GM23338 (cell line): ENCODE measurements at regions not wholly inside any gene's neighbourhood (a gene's known extent, or its start where the extent isn't known, plus 50 kb on each side); places are given as distances from the start of the nearest gene placed in this dataset.

Source experiments
- CREB1 ChIP-seq: fragments of 250-450 bp; sonication (Bioruptor Pico); IDR thresholded peaks from 2 replicates; pipeline ENCODE4 v1.5.0; 2020; ENCODE audit warnings: low read depth, mild to moderate bottlenecking, moderate library complexity
- CTCF ChIP-seq, 2 experiments: fragments of 200-600 bp in 1 of 2; sonication (generic) in 1 of 2; conservative IDR thresholded peaks; 2 replicates each; pipeline versions ENCODE4 v1.5.1 to v1.6.1; 2016 to 2017; ENCODE audit warnings: antibody characterized with exemption in 2 of 2, low read depth in 2 of 2, mild to moderate bottlenecking in 2 of 2, moderate library complexity in 1 of 2
- ETS1 ChIP-seq: IDR thresholded peaks from 2 replicates; pipeline ENCODE4 v1.6.1; 2016; ENCODE audit warnings: antibody characterized with exemption
- EZH2 ChIP-seq: fragments of 200-600 bp; sonication (generic); IDR thresholded peaks from one replicate; pipeline ENCODE4 v1.8.0; 2017; ENCODE audit warnings: antibody characterized with exemption, mild to moderate bottlenecking, low read depth; ENCODE audit not compliant: unreplicated experiment
- EZH2phosphoT487 ChIP-seq: fragments of 200-600 bp; sonication (generic); IDR thresholded peaks from one replicate; pipeline ENCODE4 v1.8.1; 2018; ENCODE audit warnings: antibody characterized with exemption; ENCODE audit not compliant: unreplicated experiment
- JUNB ChIP-seq: IDR thresholded peaks from one replicate; pipeline ENCODE4 v1.6.1; 2016; ENCODE audit warnings: antibody characterized with exemption; ENCODE audit not compliant: unreplicated experiment
- NANOG ChIP-seq: IDR thresholded peaks from 2 replicates; pipeline ENCODE4 v1.6.1; 2016; ENCODE audit warnings: antibody characterized with exemption, borderline replicate concordance
- POLR2AphosphoS5 ChIP-seq: IDR thresholded peaks from 2 replicates; pipeline ENCODE4 v1.6.1; 2016; ENCODE audit warnings: antibody characterized with exemption, low read depth
- STAT1 ChIP-seq: IDR thresholded peaks from one replicate; pipeline ENCODE4 v1.6.1; 2016; ENCODE audit warnings: antibody characterized with exemption; ENCODE audit not compliant: unreplicated experiment
- ZNF114 ChIP-seq: fragments of 250-450 bp; sonication (Bioruptor Pico); IDR thresholded peaks from 2 replicates; pipeline ENCODE4 v1.5.0; 2020; ENCODE audit warnings: mild to moderate bottlenecking, moderate library complexity
- ZNF331 ChIP-seq: fragments of 250-450 bp; sonication (Bioruptor Pico); IDR thresholded peaks from 2 replicates; pipeline ENCODE4 v1.5.0; 2020; ENCODE audit warnings: low read depth, mild to moderate bottlenecking, moderate library complexity
- TF ChIP-seq, protein P1 (sequence below): IDR thresholded peaks from one replicate; pipeline ENCODE4 v1.6.1; 2018; ENCODE audit warnings: antibody characterized with exemption; ENCODE audit not compliant: unreplicated experiment
- TF ChIP-seq, protein P2 (sequence below): fragments of 250-450 bp; sonication (Bioruptor Pico); IDR thresholded peaks from 2 replicates; pipeline ENCODE4 v1.5.0; 2020; ENCODE audit warnings: mild to moderate bottlenecking, moderate library complexity

GRCh38 chr2:19659024-19659792 is 242.6 kb downstream of the TTC32 start:
- TF ChIP-seq CTCF (conservative IDR thresholded peaks at IDR 0.05; ENCODE audit: low read depth in 2 of 2) (no peak), EZH2 (no peak), EZH2phosphoT487 (no peak), NANOG (no peak), POLR2AphosphoS5 (no peak), ZNF331 (no peak), ETS1 (no peak), CREB1 (CRISPR knock-in tag) (no peak), JUNB (no peak), ZNF114 (no peak), STAT1 (no peak)
- TF ChIP-seq, protein P1, sequence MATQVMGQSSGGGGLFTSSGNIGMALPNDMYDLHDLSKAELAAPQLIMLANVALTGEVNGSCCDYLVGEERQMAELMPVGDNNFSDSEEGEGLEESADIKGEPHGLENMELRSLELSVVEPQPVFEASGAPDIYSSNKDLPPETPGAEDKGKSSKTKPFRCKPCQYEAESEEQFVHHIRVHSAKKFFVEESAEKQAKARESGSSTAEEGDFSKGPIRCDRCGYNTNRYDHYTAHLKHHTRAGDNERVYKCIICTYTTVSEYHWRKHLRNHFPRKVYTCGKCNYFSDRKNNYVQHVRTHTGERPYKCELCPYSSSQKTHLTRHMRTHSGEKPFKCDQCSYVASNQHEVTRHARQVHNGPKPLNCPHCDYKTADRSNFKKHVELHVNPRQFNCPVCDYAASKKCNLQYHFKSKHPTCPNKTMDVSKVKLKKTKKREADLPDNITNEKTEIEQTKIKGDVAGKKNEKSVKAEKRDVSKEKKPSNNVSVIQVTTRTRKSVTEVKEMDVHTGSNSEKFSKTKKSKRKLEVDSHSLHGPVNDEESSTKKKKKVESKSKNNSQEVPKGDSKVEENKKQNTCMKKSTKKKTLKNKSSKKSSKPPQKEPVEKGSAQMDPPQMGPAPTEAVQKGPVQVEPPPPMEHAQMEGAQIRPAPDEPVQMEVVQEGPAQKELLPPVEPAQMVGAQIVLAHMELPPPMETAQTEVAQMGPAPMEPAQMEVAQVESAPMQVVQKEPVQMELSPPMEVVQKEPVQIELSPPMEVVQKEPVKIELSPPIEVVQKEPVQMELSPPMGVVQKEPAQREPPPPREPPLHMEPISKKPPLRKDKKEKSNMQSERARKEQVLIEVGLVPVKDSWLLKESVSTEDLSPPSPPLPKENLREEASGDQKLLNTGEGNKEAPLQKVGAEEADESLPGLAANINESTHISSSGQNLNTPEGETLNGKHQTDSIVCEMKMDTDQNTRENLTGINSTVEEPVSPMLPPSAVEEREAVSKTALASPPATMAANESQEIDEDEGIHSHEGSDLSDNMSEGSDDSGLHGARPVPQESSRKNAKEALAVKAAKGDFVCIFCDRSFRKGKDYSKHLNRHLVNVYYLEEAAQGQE = no peak
- TF ChIP-seq, protein P2, sequence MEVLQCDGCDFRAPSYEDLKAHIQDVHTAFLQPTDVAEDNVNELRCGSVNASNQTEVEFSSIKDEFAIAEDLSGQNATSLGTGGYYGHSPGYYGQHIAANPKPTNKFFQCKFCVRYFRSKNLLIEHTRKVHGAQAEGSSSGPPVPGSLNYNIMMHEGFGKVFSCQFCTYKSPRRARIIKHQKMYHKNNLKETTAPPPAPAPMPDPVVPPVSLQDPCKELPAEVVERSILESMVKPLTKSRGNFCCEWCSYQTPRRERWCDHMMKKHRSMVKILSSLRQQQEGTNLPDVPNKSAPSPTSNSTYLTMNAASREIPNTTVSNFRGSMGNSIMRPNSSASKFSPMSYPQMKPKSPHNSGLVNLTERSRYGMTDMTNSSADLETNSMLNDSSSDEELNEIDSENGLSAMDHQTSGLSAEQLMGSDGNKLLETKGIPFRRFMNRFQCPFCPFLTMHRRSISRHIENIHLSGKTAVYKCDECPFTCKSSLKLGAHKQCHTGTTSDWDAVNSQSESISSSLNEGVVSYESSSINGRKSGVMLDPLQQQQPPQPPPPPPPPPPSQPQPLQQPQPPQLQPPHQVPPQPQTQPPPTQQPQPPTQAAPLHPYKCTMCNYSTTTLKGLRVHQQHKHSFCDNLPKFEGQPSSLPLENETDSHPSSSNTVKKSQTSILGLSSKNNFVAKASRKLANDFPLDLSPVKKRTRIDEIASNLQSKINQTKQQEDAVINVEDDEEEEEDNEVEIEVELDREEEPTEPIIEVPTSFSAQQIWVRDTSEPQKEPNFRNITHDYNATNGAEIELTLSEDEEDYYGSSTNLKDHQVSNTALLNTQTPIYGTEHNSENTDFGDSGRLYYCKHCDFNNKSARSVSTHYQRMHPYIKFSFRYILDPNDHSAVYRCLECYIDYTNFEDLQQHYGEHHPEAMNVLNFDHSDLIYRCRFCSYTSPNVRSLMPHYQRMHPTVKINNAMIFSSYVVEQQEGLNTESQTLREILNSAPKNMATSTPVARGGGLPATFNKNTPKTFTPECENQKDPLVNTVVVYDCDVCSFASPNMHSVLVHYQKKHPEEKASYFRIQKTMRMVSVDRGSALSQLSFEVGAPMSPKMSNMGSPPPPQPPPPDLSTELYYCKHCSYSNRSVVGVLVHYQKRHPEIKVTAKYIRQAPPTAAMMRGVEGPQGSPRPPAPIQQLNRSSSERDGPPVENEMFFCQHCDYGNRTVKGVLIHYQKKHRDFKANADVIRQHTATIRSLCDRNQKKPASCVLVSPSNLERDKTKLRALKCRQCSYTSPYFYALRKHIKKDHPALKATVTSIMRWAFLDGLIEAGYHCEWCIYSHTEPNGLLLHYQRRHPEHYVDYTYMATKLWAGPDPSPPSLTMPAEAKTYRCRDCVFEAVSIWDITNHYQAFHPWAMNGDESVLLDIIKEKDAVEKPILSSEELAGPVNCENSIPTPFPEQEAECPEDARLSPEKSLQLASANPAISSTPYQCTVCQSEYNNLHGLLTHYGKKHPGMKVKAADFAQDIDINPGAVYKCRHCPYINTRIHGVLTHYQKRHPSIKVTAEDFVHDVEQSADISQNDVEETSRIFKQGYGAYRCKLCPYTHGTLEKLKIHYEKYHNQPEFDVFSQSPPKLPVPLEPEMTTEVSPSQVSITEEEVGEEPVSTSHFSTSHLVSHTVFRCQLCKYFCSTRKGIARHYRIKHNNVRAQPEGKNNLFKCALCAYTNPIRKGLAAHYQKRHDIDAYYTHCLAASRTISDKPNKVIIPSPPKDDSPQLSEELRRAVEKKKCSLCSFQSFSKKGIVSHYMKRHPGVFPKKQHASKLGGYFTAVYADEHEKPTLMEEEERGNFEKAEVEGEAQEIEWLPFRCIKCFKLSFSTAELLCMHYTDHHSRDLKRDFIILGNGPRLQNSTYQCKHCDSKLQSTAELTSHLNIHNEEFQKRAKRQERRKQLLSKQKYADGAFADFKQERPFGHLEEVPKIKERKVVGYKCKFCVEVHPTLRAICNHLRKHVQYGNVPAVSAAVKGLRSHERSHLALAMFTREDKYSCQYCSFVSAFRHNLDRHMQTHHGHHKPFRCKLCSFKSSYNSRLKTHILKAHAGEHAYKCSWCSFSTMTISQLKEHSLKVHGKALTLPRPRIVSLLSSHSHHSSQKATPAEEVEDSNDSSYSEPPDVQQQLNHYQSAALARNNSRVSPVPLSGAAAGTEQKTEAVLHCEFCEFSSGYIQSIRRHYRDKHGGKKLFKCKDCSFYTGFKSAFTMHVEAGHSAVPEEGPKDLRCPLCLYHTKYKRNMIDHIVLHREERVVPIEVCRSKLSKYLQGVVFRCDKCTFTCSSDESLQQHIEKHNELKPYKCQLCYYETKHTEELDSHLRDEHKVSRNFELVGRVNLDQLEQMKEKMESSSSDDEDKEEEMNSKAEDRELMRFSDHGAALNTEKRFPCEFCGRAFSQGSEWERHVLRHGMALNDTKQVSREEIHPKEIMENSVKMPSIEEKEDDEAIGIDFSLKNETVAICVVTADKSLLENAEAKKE (CRISPR knock-in tag) = no peak
